ENCODE measurements at regions not wholly inside any gene's neighbourhood (a gene's known extent, or its start where the extent isn't known, plus 50 kb on each side); places are given as distances from the start of the nearest gene placed in this dataset.
A peak's percentile ranks its signal among the peaks of the same experiment; 100 is the strongest.
"Not testable (repeated sequence)": the region's sequence is repeated elsewhere in the genome, so short reads cannot be mapped to it uniquely, and the experiment has no call there.

DNA sequence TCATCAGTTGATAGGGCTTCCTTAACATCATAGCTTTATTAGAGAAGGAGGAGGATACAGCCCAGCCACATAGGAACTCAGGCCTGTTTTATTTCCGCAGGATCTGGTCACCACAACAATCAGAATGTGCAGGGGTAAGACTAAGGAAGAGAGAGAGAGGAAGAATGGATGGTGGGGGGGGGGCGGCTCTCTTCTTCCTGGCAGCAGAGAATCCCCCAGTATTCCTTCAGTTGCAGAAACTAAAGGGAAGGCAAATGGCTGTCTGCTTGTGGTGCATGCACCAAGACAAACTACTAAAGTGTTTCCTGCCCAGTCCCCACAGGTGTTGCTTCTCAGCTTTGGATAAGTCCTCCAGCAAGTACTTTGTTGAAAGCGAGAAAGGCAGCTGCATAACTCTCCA lies 96.4 kb upstream of the NBPF19 start:
- peak overlapping the region in 1 of 2 experiments; percentile 36; a peak in 2 of 4 replicates for H3K4me3 ChIP-seq (ENCODE audit: low read depth in 1 of 2, low read length in 2 of 2)
- H2AFZ ChIP-seq (ENCODE audit: low read depth, low read length): peak overlapping the region; percentile 45; the same call in 1 of the 2 replicates
- H3K4me1 ChIP-seq (ENCODE audit: insufficient read depth, low read length); ATAC-seq (ENCODE audit: insufficient read depth, low read depth); H3K79me2 ChIP-seq (ENCODE audit: insufficient read depth, low read length); H3K9me3 ChIP-seq (ENCODE audit: insufficient read depth, low read length, severe bottlenecking); H3K27me3 ChIP-seq (ENCODE audit: insufficient read depth, low read length, poor library complexity); H3K36me3 ChIP-seq (ENCODE audit: insufficient read depth, low read length); H4K20me1 ChIP-seq (ENCODE audit: insufficient read depth, low read length): not testable (repeated sequence)
- H3K9ac ChIP-seq (ENCODE audit: low read depth, low read length): peak overlapping the region; percentile 42
- H3K27ac ChIP-seq (ENCODE audit: low read length): peak overlapping the region; percentile 75
- peak overlapping the region; percentile 54 for H3K4me2 ChIP-seq (ENCODE audit: insufficient read depth, low read length)
- peak; percentile 57 for DNase-seq

DNA sequence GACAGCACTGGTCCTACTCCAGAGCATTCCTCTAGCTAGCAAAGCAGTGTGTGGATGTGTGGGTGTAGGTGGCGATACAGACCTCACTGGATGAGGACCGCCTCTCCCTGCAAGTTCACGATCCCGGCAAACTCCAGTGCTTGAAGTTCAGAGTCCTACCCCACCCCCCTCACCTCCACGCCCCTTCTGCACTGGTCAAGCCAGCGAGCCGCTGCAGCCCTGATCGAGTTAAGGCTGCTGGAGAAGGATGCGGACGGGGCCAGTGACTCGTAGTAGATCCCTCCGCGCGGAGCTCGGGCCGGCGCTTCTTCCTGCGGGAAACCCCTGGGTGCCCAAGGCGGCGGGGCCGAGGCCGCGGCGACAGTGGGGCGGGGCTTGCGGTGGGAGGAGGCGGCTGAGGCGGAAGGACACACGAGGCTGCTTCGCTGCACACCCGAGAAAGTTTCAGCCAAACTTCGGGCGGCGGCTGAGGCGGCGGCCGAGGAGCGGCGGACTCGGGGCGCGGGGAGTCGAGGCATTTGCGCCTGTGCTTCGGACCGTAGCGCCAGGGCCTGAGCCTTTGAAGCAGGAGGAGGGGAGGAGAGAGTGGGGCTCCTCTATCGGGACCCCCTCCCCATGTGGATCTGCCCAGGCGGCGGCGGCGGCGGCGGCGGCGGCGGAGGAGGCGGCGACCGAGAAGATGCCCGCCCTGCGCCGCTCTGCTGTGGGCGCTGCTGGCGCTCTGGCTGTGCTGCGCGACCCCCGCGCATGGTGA lies 84.5 kb upstream of the NBPF19 start:
- Histone ChIP-seq H3K27ac (ENCODE audit: low read length) (peak overlapping the region; percentile 75), H2AFZ (ENCODE audit: low read depth, low read length) (peak overlapping the region; percentile 93), H3K79me2 (ENCODE audit: insufficient read depth, low read length) (peaks cover 13% of the 10 kb centered on the region), H3K4me2 (ENCODE audit: insufficient read depth, low read length) (peak overlapping the region; percentile 66), H3K4me3 (ENCODE audit: low read depth in 1 of 2, low read length in 2 of 2) (peak overlapping the region; percentile 16 to 66; a peak in 3 of 4 replicates), H3K9ac (ENCODE audit: low read depth, low read length) (peak overlapping the region; percentile 53)
- H3K27me3 ChIP-seq (ENCODE audit: insufficient read depth, low read length, poor library complexity); H4K20me1 ChIP-seq (ENCODE audit: insufficient read depth, low read length); H3K9me3 ChIP-seq (ENCODE audit: insufficient read depth, low read length, severe bottlenecking); H3K36me3 ChIP-seq (ENCODE audit: insufficient read depth, low read length); H3K4me1 ChIP-seq (ENCODE audit: insufficient read depth, low read length): not testable (repeated sequence)
- peak; percentile 72 for DNase-seq
- ATAC-seq (ENCODE audit: insufficient read depth, low read depth): peak; percentile 87

DNA sequence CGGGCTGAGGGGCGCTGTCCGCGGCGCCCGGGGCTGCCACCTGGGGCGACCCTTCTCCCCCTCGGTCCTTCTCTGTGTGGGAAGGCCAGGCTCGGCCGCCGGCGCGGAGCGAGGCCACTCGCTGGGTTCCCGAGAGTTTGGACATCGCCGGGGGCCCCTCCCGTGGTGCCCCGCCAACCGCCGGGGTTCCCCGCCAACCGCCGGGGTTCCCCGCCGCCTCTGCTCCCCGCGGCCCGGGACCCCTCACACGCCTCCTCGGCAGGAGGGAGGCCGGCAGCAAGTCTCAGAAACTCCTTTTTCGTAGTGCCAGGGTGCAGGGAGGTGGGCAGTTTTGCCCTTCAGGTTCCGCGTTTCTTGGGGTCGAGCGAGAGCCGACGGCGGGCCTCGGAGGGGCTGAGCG lies 83.9 kb upstream of the NBPF19 start:
- Histone ChIP-seq H3K9ac (ENCODE audit: low read depth, low read length) (peak overlapping the region; percentile 53; the same call in 1 of the 2 replicates), H3K79me2 (ENCODE audit: insufficient read depth, low read length) (peaks cover 13% of the 10 kb centered on the region), H3K4me3 (ENCODE audit: low read depth in 1 of 2, low read length in 2 of 2) (peak overlapping the region in 1 of 2 experiments; percentile 52; a peak in 3 of 4 replicates)
- not testable (repeated sequence) for H3K36me3 ChIP-seq (ENCODE audit: insufficient read depth, low read length); H3K4me2 ChIP-seq (ENCODE audit: insufficient read depth, low read length); H4K20me1 ChIP-seq (ENCODE audit: insufficient read depth, low read length); DNase-seq; H3K27ac ChIP-seq (ENCODE audit: low read length); H3K27me3 ChIP-seq (ENCODE audit: insufficient read depth, low read length, poor library complexity); H2AFZ ChIP-seq (ENCODE audit: low read depth, low read length); H3K9me3 ChIP-seq (ENCODE audit: insufficient read depth, low read length, severe bottlenecking); H3K4me1 ChIP-seq (ENCODE audit: insufficient read depth, low read length)
- peak; percentile 53 for ATAC-seq (ENCODE audit: insufficient read depth, low read depth)

DNA sequence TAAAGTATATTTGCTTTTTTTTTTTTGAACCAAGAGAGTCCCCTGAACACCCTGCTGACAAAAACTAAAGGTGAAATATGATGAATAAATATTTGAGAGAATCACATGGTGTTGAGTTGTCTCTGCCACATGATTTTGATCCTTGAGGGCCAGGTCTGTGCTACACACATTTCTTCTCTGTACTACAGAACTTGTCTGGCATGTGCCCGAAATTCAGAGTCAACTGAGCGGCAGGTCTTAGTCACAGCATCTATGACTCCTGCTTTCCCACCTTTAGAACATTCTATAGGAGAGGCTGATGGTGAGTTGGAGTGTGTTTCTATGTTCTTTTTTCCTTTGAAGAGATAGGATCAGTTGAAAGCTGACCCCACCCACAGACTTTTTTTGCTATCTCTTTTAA lies 79.0 kb upstream of the NBPF19 start:
- H2AFZ ChIP-seq (ENCODE audit: low read depth, low read length); H3K9ac ChIP-seq (ENCODE audit: low read depth, low read length); H3K4me2 ChIP-seq (ENCODE audit: insufficient read depth, low read length); H3K36me3 ChIP-seq (ENCODE audit: insufficient read depth, low read length); ATAC-seq (ENCODE audit: insufficient read depth, low read depth); H3K27me3 ChIP-seq (ENCODE audit: insufficient read depth, low read length, poor library complexity); DNase-seq; H3K4me3 ChIP-seq (ENCODE audit: low read depth in 1 of 2, low read length in 2 of 2); H3K27ac ChIP-seq (ENCODE audit: low read length); H3K9me3 ChIP-seq (ENCODE audit: insufficient read depth, low read length, severe bottlenecking); H3K4me1 ChIP-seq (ENCODE audit: insufficient read depth, low read length); H4K20me1 ChIP-seq (ENCODE audit: insufficient read depth, low read length): not testable (repeated sequence)
- peaks cover 21% of the 10 kb centered on the region for H3K79me2 ChIP-seq (ENCODE audit: insufficient read depth, low read length)

DNA sequence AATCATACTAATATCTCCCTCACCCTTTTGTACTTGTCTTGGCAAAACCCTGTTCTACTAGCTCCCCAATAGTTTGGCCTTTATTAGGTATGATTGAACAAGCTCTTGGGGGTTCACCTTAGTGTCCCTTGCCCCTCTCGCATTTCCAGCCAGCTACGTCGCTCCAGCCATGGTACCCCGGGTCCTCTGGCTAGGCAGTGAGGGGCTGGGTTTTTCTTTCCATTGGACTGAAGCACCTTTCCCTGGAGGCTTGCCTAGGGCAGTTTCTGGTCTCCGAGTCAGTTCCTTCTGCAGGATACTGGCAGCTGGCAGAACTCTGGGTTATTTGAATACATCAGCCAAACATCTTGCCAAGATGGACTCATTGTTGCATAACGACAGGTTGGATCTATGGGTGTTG lies 76.3 kb upstream of the NBPF19 start:
- peaks cover 13% of the 10 kb centered on the region; the same call in 1 of the 2 replicates for H3K79me2 ChIP-seq (ENCODE audit: insufficient read depth, low read length)
- not testable (repeated sequence) for H3K9ac ChIP-seq (ENCODE audit: low read depth, low read length); H3K4me3 ChIP-seq (ENCODE audit: low read depth in 1 of 2, low read length in 2 of 2); H3K4me1 ChIP-seq (ENCODE audit: insufficient read depth, low read length); ATAC-seq (ENCODE audit: insufficient read depth, low read depth); H3K4me2 ChIP-seq (ENCODE audit: insufficient read depth, low read length); H3K36me3 ChIP-seq (ENCODE audit: insufficient read depth, low read length); H3K9me3 ChIP-seq (ENCODE audit: insufficient read depth, low read length, severe bottlenecking); H3K27me3 ChIP-seq (ENCODE audit: insufficient read depth, low read length, poor library complexity); H4K20me1 ChIP-seq (ENCODE audit: insufficient read depth, low read length); DNase-seq; H3K27ac ChIP-seq (ENCODE audit: low read length); H2AFZ ChIP-seq (ENCODE audit: low read depth, low read length)

DNA sequence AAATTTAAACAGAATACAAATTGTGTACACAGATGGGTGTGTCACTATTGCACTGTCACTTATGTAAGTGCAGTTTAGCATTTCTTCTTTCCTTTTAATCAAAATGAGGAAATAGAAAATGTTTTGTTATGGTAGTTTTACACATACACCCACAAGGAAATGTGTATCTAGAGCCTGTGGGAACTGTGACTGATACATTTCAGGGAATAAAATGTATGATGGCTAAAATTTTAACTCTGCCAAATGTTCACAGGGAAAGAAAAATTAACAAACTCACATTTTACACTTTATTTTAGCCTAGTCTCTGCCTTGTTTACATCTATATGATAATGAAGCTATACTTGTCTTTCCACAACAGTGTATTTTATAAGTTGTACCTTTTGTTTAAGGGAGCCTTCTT lies 66.4 kb upstream of the NBPF19 start:
- H3K9me3 ChIP-seq (ENCODE audit: insufficient read depth, low read length, severe bottlenecking); DNase-seq; H3K79me2 ChIP-seq (ENCODE audit: insufficient read depth, low read length); H3K4me3 ChIP-seq (ENCODE audit: low read depth in 1 of 2, low read length in 2 of 2); H3K27ac ChIP-seq (ENCODE audit: low read length); H4K20me1 ChIP-seq (ENCODE audit: insufficient read depth, low read length); H2AFZ ChIP-seq (ENCODE audit: low read depth, low read length); H3K4me2 ChIP-seq (ENCODE audit: insufficient read depth, low read length); H3K36me3 ChIP-seq (ENCODE audit: insufficient read depth, low read length); H3K9ac ChIP-seq (ENCODE audit: low read depth, low read length); ATAC-seq (ENCODE audit: insufficient read depth, low read depth); H3K27me3 ChIP-seq (ENCODE audit: insufficient read depth, low read length, poor library complexity); H3K4me1 ChIP-seq (ENCODE audit: insufficient read depth, low read length): not testable (repeated sequence)

DNA sequence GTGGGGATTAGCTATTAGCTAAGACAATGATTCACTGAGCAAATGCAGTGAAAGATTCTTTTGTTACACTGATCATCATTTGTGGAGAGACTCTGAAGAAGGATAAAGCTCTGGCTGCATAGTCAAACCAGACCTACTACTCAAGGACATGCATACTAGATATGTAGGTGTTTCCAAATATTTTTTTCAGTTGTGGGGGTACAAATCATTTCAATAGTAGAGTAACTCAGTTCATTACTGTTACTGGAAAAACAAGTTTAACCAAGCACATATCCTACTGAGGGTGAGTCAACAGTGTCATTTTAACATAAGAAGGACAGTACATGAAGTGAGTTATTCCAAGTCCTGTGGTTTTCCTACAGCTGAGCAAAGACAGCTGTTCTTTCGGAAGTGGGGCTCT lies 59.5 kb upstream of the NBPF19 start:
- H3K4me2 ChIP-seq (ENCODE audit: insufficient read depth, low read length); ATAC-seq (ENCODE audit: insufficient read depth, low read depth); DNase-seq; H4K20me1 ChIP-seq (ENCODE audit: insufficient read depth, low read length); H3K4me3 ChIP-seq (ENCODE audit: low read depth in 1 of 2, low read length in 2 of 2); H3K27me3 ChIP-seq (ENCODE audit: insufficient read depth, low read length, poor library complexity); H3K36me3 ChIP-seq (ENCODE audit: insufficient read depth, low read length); H3K9ac ChIP-seq (ENCODE audit: low read depth, low read length); H3K4me1 ChIP-seq (ENCODE audit: insufficient read depth, low read length); H3K27ac ChIP-seq (ENCODE audit: low read length); H3K79me2 ChIP-seq (ENCODE audit: insufficient read depth, low read length); H2AFZ ChIP-seq (ENCODE audit: low read depth, low read length); H3K9me3 ChIP-seq (ENCODE audit: insufficient read depth, low read length, severe bottlenecking): not testable (repeated sequence)

DNA sequence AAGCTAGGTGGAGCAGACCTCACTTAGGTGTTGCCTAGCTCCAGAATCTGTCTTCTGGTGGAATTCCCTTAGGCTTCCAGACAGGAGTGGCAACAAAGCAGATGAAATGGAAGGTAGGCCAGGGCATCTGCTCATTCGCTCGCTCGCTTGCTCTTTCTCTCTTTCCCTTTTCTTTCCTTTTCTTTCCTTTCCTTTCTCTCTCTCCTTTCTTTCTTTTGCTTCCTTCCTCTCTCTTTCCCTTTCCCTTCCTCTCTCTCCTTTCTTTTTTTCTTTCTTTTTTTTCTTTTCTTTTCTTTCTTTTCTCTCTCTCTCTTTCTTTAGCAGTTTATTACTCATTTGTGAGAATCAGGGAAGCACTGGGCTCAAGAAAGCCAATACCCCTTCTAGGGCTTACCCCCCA lies 56.1 kb upstream of the NBPF19 start:
- not testable (repeated sequence) for H4K20me1 ChIP-seq (ENCODE audit: insufficient read depth, low read length); H3K4me1 ChIP-seq (ENCODE audit: insufficient read depth, low read length)

More for the DNA sequence above, 56.1 kb upstream of the NBPF19 start:
- H3K4me3 ChIP-seq (ENCODE audit: low read depth in 1 of 2, low read length in 2 of 2); H3K36me3 ChIP-seq (ENCODE audit: insufficient read depth, low read length); H3K9ac ChIP-seq (ENCODE audit: low read depth, low read length); ATAC-seq (ENCODE audit: insufficient read depth, low read depth); H3K27ac ChIP-seq (ENCODE audit: low read length); H3K4me2 ChIP-seq (ENCODE audit: insufficient read depth, low read length); H3K79me2 ChIP-seq (ENCODE audit: insufficient read depth, low read length); H3K27me3 ChIP-seq (ENCODE audit: insufficient read depth, low read length, poor library complexity); H2AFZ ChIP-seq (ENCODE audit: low read depth, low read length); DNase-seq; H3K9me3 ChIP-seq (ENCODE audit: insufficient read depth, low read length, severe bottlenecking): not testable (repeated sequence)

Data from DND-41 (cell line).